Stomach (tissue), 8 donors: ENCODE measurements at regions not wholly inside any gene's neighbourhood (a gene's known extent, or its start where the extent isn't known, plus 50 kb on each side); places are given as distances from the start of the nearest gene placed in this dataset.

Source experiments
- DNase-seq, 2 donors: peaks; one replicate each; pipeline versions ENCODE4 v3.0.0 to v3.0.0-alpha.2; 2013 to 2019
- H3K27ac ChIP-seq, 5 donors: fragments of 200-600 bp in 4 of 5; sonication (generic) in 4 of 5; one replicate each; pipeline ENCODE4 v1.5.1; 2013 to 2019; ENCODE audit warnings: mild to moderate bottlenecking in 1 of 5, moderate library complexity in 1 of 5
- H3K27me3 ChIP-seq, 3 donors: fragments of 200-600 bp; sonication (generic); one replicate each; pipeline ENCODE4 v1.5.1; 2017 to 2019; ENCODE audit warnings: mixed run types in 1 of 3
- H3K36me3 ChIP-seq, 4 donors: fragments of 200-600 bp; sonication (generic); 1 replicate in 3 of 4; 2 replicates in 1 of 4; pipeline ENCODE4 v1.5.1; 2016 to 2019
- H3K4me1 ChIP-seq, 4 donors: fragments of 200-600 bp; sonication (generic); one replicate each; pipeline ENCODE4 v1.5.1; 2016 to 2019
- H3K4me3 ChIP-seq, 4 donors: fragments of 200-600 bp; sonication (generic) in 3 of 4; one replicate each; pipeline ENCODE4 v1.5.1; 2016 to 2019; ENCODE audit warnings: mild to moderate bottlenecking in 1 of 4
- H3K9me3 ChIP-seq, 4 donors: fragments of 200-600 bp; sonication (generic); one replicate each; pipeline ENCODE4 v1.5.1; 2016 to 2019
- CTCF ChIP-seq, 7 experiments: fragments of 450-650 bp in 4 of 7; fragments of 200-600 bp in 3 of 7; sonication (generic) in 3 of 7; IDR thresholded peaks; one replicate each; pipeline ENCODE4 v1.5.1; 2016 to 2019; ENCODE audit warnings: antibody characterized with exemption in 7 of 7, control low read depth in 2 of 7, mild to moderate bottlenecking in 1 of 7
- EP300 ChIP-seq: sonication (generic); formaldehyde crosslinking; IDR thresholded peaks from one replicate; pipeline ENCODE4 v1.6.1; 2017; ENCODE audit warnings: antibody characterized with exemption
- POLR2A ChIP-seq, 4 donors: fragments of 450-650 bp; IDR thresholded peaks; one replicate each; pipeline ENCODE4 v1.6.1; 2016; ENCODE audit warnings: antibody characterized with exemption in 4 of 4, control low read depth in 2 of 4, mild to moderate bottlenecking in 1 of 4, moderate library complexity in 1 of 4
- POLR2AphosphoS5 ChIP-seq, 3 donors: sonication (generic); formaldehyde crosslinking; IDR thresholded peaks; one replicate each; pipeline ENCODE4 v1.6.1; 2016; ENCODE audit warnings: antibody characterized with exemption in 3 of 3
- WGBS, 5 donors: extraction: QIAGEN DNeasy Blood & Tissue Kit in 3 of 5; methylation state at CpG; one replicate each; pipeline versions ENCODE4 v1.1.5 to v1.1.7; 2013 to 2018; 5-methylcytosine and 5-hydroxymethylcytosine counted together
- intact Hi-C: fragments of 100-400 bp; cut with DNase I; formaldehyde crosslinking; loops from one replicate; pipeline ENCODE4 v1.15.1; 2023; ENCODE audit warnings: low total_unique reads
- donor health status: healthy with polysubstance abuse.
- donor health status: Bipolar disorder and iron deficiency.
- donor health status: healthy.

GRCh38 chr1:194223596-194223995 lies 1037.2 kb upstream of the B3GALT2 start:
- Histone ChIP-seq H3K9me3 (no peaks in the 10 kb centered on the region), H3K4me1 (no peaks in the 10 kb centered on the region), H3K4me3 (no peak overlapping the region), H3K36me3 (no peaks in the 10 kb centered on the region), H3K27me3 (no peaks in the 10 kb centered on the region), H3K27ac (no peak overlapping the region)
- TF ChIP-seq POLR2A (IDR thresholded peaks at IDR 0.05), result no peak
- TF ChIP-seq CTCF (IDR thresholded peaks at IDR 0.05), result no peak
- no peak for TF ChIP-seq EP300
- no peak for TF ChIP-seq POLR2AphosphoS5 (IDR thresholded peaks at IDR 0.05)
- intact Hi-C loops, result no loop called here
- 78 to 90% (median 84%) methylated on average over 1 of the region's 1 CpG for WGBS, 5 donors
- DNase-seq, result no peak

- H3K27me3 ChIP-seq, result no peaks in the 10 kb centered on the region
- no peak for DNase-seq
- intact Hi-C loops, result no loop called here
- H3K36me3 ChIP-seq, result no peaks in the 10 kb centered on the region
- H3K4me1 ChIP-seq, result no peaks in the 10 kb centered on the region
- TF ChIP-seq POLR2AphosphoS5 (IDR thresholded peaks at IDR 0.05) (no peak), EP300 (no peak), CTCF (IDR thresholded peaks at IDR 0.05) (no peak)
- no peaks in the 10 kb centered on the region for H3K9me3 ChIP-seq
- no peak overlapping the region for H3K27ac ChIP-seq
- WGBS, 5 donors, result 95 to 100% (median 96%) methylated on average over 1 of the region's 1 CpG
- H3K4me3 ChIP-seq, result no peak overlapping the region
Measured at GRCh38 chr1:194215448-194215847, 1029.0 kb upstream of the B3GALT2 start.

- Histone ChIP-seq H3K36me3 (no peaks in the 10 kb centered on the region), H3K9me3 (no peaks in the 10 kb centered on the region), H3K27me3 (no peaks in the 10 kb centered on the region), H3K4me1 (no peaks in the 10 kb centered on the region), H3K27ac (no peak overlapping the region), H3K4me3 (no peak overlapping the region)
- TF ChIP-seq POLR2A (IDR thresholded peaks at IDR 0.05), result no peak
- intact Hi-C loops, result no loop called here
- 64 to 79% (median 71%) methylated on average over 3 of the region's 3 CpGs for WGBS, 5 donors
- no peak for DNase-seq
Measured at GRCh38 chr1:194214735-194215134, 1028.3 kb upstream of the B3GALT2 start.

GRCh38 chr1:194209920-194210319 lies 1023.5 kb upstream of the B3GALT2 start:
- no peak overlapping the region for H3K4me3 ChIP-seq
- H3K9me3 ChIP-seq, result no peaks in the 10 kb centered on the region
- H3K27ac ChIP-seq, result no peak overlapping the region
- H3K36me3 ChIP-seq, result no peaks in the 10 kb centered on the region
- intact Hi-C loops, result no loop called here
- no peaks in the 10 kb centered on the region for H3K4me1 ChIP-seq
- H3K27me3 ChIP-seq, result no peaks in the 10 kb centered on the region
- no peak for DNase-seq
- TF ChIP-seq POLR2A (IDR thresholded peaks at IDR 0.05) (no peak), POLR2AphosphoS5 (IDR thresholded peaks at IDR 0.05) (no peak), EP300 (no peak), CTCF (IDR thresholded peaks at IDR 0.05) (no peak)

GRCh38 chr1:194208674-194209073 lies 1022.3 kb upstream of the B3GALT2 start:
- 58 to 90% (median 73%) methylated on average over 1 of the region's 1 CpG for WGBS, 5 donors
- TF ChIP-seq CTCF (IDR thresholded peaks at IDR 0.05), result no peak
- TF ChIP-seq POLR2AphosphoS5 (IDR thresholded peaks at IDR 0.05), result no peak
- TF ChIP-seq POLR2A (IDR thresholded peaks at IDR 0.05), result no peak
- no peak for TF ChIP-seq EP300
- Histone ChIP-seq H3K36me3 (no peaks in the 10 kb centered on the region), H3K9me3 (no peaks in the 10 kb centered on the region), H3K4me3 (no peak overlapping the region), H3K4me1 (no peaks in the 10 kb centered on the region), H3K27ac (no peak overlapping the region), H3K27me3 (no peaks in the 10 kb centered on the region)
- no peak for DNase-seq
- intact Hi-C loops, result no loop called here
